HepG2 (cell line): ENCODE measurements at regions not wholly inside any gene's neighbourhood (a gene's known extent, or its start where the extent isn't known, plus 50 kb on each side); places are given as distances from the start of the nearest gene placed in this dataset.

Experiments used
- ATAC-seq: fragments of 200-7000 bp; cut with Tn5 transposase; 3 replicates; pipeline ENCODE4 v1.9.1; 2020; ENCODE audit warnings: mild to moderate bottlenecking, moderate library complexity
- BruUV-seq: library from RNA; stranded (reverse); fragments of 400-500 nt; replicated peaks from 2 replicates; lab custom pipeline; 2021; lab: Mats Ljungman, UMichigan
- CTCF ChIA-PET: fragments of 300-600 bp; formaldehyde crosslinking; extraction: SDS; loops from one replicate; lab custom pipeline; 2021; ENCODE audit warnings: low total read pairs, inconsistent platforms, low intra/inter-chr PET ratio; lab: Yijun Ruan, JAX
- POLR2A ChIA-PET: fragments of 350-600 bp; sonication (Branson Sonifier 250); formaldehyde crosslinking; loops from one replicate; lab custom pipeline; 2020; ENCODE audit warnings: antibody characterized with exemption, inconsistent platforms; lab: Yijun Ruan, JAX
- DNase-seq: peaks from one replicate; pipeline ENCODE4 v3.0.0-alpha.2; 2015; ENCODE audit warnings: low spot score
- FAIRE-seq: peaks from 3 replicates; lab custom pipeline; 2011; peaks lifted over from hg19 to GRCh38; lab: Jason Lieb, UNC
- H2AFZ ChIP-seq: one replicate; pipeline ENCODE4 v1.6.1; 2011; ENCODE audit warnings: low read length, inconsistent platforms
- H3K27ac ChIP-seq: fragments of 300-600 bp; 3 replicates; pipeline ENCODE4 v1.8.0; 2011; ENCODE audit warnings: mixed run types, mild to moderate bottlenecking, mixed read lengths, low read length, inconsistent platforms; ENCODE audit not compliant: insufficient read depth; ENCODE audit errors: extremely low read length
- H3K27me3 ChIP-seq, 2 experiments: fragments of 200-600 bp in 1 of 2; 2 replicates in 1 of 2; 3 replicates in 1 of 2; pipeline versions ENCODE4 v1.6.0 to v1.8.0; 2011; ENCODE audit warnings: low read length in 2 of 2, mild to moderate bottlenecking in 2 of 2, moderate library complexity in 2 of 2, inconsistent platforms in 1 of 2; ENCODE audit not compliant: insufficient read depth in 2 of 2, control insufficient read depth in 1 of 2
- H3K36me3 ChIP-seq, 2 experiments: fragments of 200-600 bp in 1 of 2; replicated peaks in 1 of 2; 2 replicates in 1 of 2; 3 replicates in 1 of 2; pipeline versions ENCODE4 v1.5.1 to v1.8.0; 2011; ENCODE audit warnings: low read length in 2 of 2, inconsistent platforms in 1 of 2; ENCODE audit not compliant: insufficient read depth in 2 of 2, control insufficient read depth in 1 of 2
- H3K4me1 ChIP-seq: 2 replicates; pipeline ENCODE4 v1.5.1; 2012; ENCODE audit warnings: low read length, inconsistent platforms; ENCODE audit not compliant: insufficient read depth
- H3K4me2 ChIP-seq: 2 replicates; pipeline ENCODE4 v1.6.0; 2011; ENCODE audit warnings: low read depth, low read length, inconsistent platforms
- H3K4me3 ChIP-seq, 3 experiments: fragments of 200-600 bp in 1 of 3; sonication (generic), shearing (Covaris generic) in 1 of 3; replicated peaks in 1 of 3; 2 replicates each; pipeline ENCODE4 v1.5.1; 2011 to 2016; ENCODE audit warnings: low read length in 3 of 3, inconsistent platforms in 2 of 3, low read depth in 2 of 3, mild to moderate bottlenecking in 2 of 3, control low read depth in 1 of 3, mixed read lengths in 1 of 3; ENCODE audit not compliant: insufficient read depth in 1 of 3
- H3K79me2 ChIP-seq: one replicate; pipeline ENCODE4 v1.6.1; 2011; ENCODE audit warnings: low read length, inconsistent platforms; ENCODE audit not compliant: insufficient read depth
- H3K9ac ChIP-seq: 2 replicates; pipeline ENCODE4 v1.6.0; 2011; ENCODE audit warnings: mild to moderate bottlenecking, low read depth, low read length, inconsistent platforms; ENCODE audit not compliant: insufficient read depth
- H3K9me3 ChIP-seq: 2 replicates; pipeline ENCODE4 v1.5.1; 2012; ENCODE audit warnings: mild to moderate bottlenecking, low read length
- H4K20me1 ChIP-seq: 2 replicates; pipeline ENCODE4 v1.6.0; 2011; ENCODE audit warnings: inconsistent platforms, mild to moderate bottlenecking, low read length, moderate library complexity; ENCODE audit not compliant: insufficient read depth
- FOXO4 ChIP-seq: sonication (generic); formaldehyde crosslinking; conservative IDR thresholded peaks from 2 replicates; pipeline ENCODE4 v1.8.1; 2023; ENCODE audit warnings: missing genetic modification reagents
- HOXA5 ChIP-seq: sonication (generic); formaldehyde crosslinking; IDR thresholded peaks from 2 replicates; pipeline ENCODE4 v1.4.0; 2020; ENCODE audit warnings: missing genetic modification reagents
- NFAT5 ChIP-seq: sonication (generic); formaldehyde crosslinking; IDR thresholded peaks from 2 replicates; pipeline ENCODE4 v1.4.0; 2020; ENCODE audit warnings: missing genetic modification reagents
- SATB2 ChIP-seq: sonication (generic); formaldehyde crosslinking; IDR thresholded peaks from 2 replicates; pipeline ENCODE4 v1.5.0; 2020; ENCODE audit warnings: missing genetic modification reagents
- ZNF142 ChIP-seq: sonication (generic); formaldehyde crosslinking; IDR thresholded peaks from 2 replicates; pipeline ENCODE4 v1.4.0; 2020; ENCODE audit warnings: missing genetic modification reagents
- WGBS: methylation state at CpG from one replicate; pipeline ENCODE4 v1.1.6; 2017; ENCODE audit warnings: low lambda C conversion rate; 5-methylcytosine and 5-hydroxymethylcytosine counted together
- in situ Hi-C: cut with HindIII; loops from 2 replicates; pipeline ENCODE4 v1.10.0; 2017; ENCODE audit warnings: low pct_unique_long_range_greater_than_20kb; ENCODE audit not compliant: extremely low pct_ligation_motif_present
- intact Hi-C: fragments of 100-400 bp; cut with micrococcal nuclease; formaldehyde crosslinking; loops from one replicate; pipeline ENCODE4 v1.10.0; 2022; ENCODE audit not compliant: unreplicated experiment

- no peak for TF ChIP-seq FOXO4 (CRISPR knock-in tag)
Measured at GRCh38 chr6:4356899-4357659, 221.7 kb upstream of the ECI2 start (continued).

- TF ChIP-seq HOXA5 (CRISPR knock-in tag) (no peak), ZNF142 (CRISPR knock-in tag) (no peak), SATB2 (no peak), NFAT5 (CRISPR knock-in tag) (no peak)
- TF ChIP-seq, all 625 proteins: peak for 0
- CTCF ChIA-PET, result no interaction called here
- intact Hi-C loops (no loop called here), in situ Hi-C loops (no loop called here)
- H3K9ac ChIP-seq, result no peak overlapping the region
- H3K4me1 ChIP-seq, result 0 out of 2 replicates have a peak, but pooled peaks cover 10% of the 10 kb centered on the region
- no peak for FAIRE-seq
- H3K4me3 ChIP-seq, result no peak overlapping the region
- no peaks in the 10 kb centered on the region for H3K36me3 ChIP-seq
- H2AFZ ChIP-seq, result no peak overlapping the region
- no peaks in the 10 kb centered on the region for H3K9me3 ChIP-seq
- 4% methylated on average over 5 of the region's 5 CpGs for WGBS
- no peak overlapping the region for H3K27ac ChIP-seq
- no peak for DNase-seq
- no TSS peak for BruUV-seq
- no peaks in the 10 kb centered on the region for H4K20me1 ChIP-seq
- no peak for ATAC-seq
- no peaks in the 10 kb centered on the region for H3K79me2 ChIP-seq
- POLR2A ChIA-PET, result no interaction called here
- H3K27me3 ChIP-seq, result peaks cover 0 to 25% of the 10 kb centered on the region in 2 experiments; a peak in 3 of 5 replicates
- H3K4me2 ChIP-seq, result no peak overlapping the region
Measured at GRCh38 chr6:4355241-4355640, 219.9 kb upstream of the ECI2 start.
